ENCODE measurements at regions not wholly inside any gene's neighbourhood (a gene's known extent, or its start where the extent isn't known, plus 50 kb on each side); places are given as distances from the start of the nearest gene placed in this dataset.

- TF ChIP-seq EZH2 (IDR thresholded peaks at IDR 0.05) (no peak), POLR2AphosphoS5 (IDR thresholded peaks at IDR 0.05; ENCODE audit: borderline replicate concordance, low read depth, low read length) (no peak)
These were observed 89.2 kb upstream of the PRLR start for GRCh38 chr5:35319333-35320002.
